ENCODE measurements at regions not wholly inside any gene's neighbourhood (a gene's known extent, or its start where the extent isn't known, plus 50 kb on each side); places are given as distances from the start of the nearest gene placed in this dataset.

GRCh38 chr20:58109126-58109880, 119.2 kb downstream of the ANKRD60 start:
- DNase-seq: no peak

GRCh38 chr20:58107533-58107932, 120.9 kb downstream of the ANKRD60 start:
- no peak for DNase-seq

- DNase-seq: no peak
These were observed 122.2 kb downstream of the ANKRD60 start for GRCh38 chr20:58106143-58106750.

GRCh38 chr20:58103961-58104360, 124.5 kb downstream of the ANKRD60 start:
- no peak for DNase-seq

GRCh38 chr20:58103517-58103904, 124.9 kb downstream of the ANKRD60 start:
- DNase-seq: no peak

GRCh38 chr20:58102744-58103516, 125.5 kb downstream of the ANKRD60 start:
- DNase-seq: no peak

- DNase-seq: no peak
These were observed 126.2 kb downstream of the ANKRD60 start for GRCh38 chr20:58102261-58102660.

GRCh38 chr20:58100731-58101356, 127.6 kb downstream of the ANKRD60 start:
- no peak for DNase-seq

- no peak for DNase-seq
These were observed 128.3 kb downstream of the ANKRD60 start for GRCh38 chr20:58099956-58100730.

GRCh38 chr20:58099291-58099935, 129.0 kb downstream of the ANKRD60 start:
- DNase-seq: no peak

GRCh38 chr20:58098571-58098970, 129.9 kb downstream of the ANKRD60 start:
- no peak for DNase-seq

- no peak for DNase-seq
These were observed 130.5 kb downstream of the ANKRD60 start for GRCh38 chr20:58097943-58098342.

- no peak for DNase-seq
These were observed 131.0 kb downstream of the ANKRD60 start for GRCh38 chr20:58097429-58097828.

GRCh38 chr20:58096880-58097423, 131.5 kb downstream of the ANKRD60 start:
- no peak for DNase-seq

GRCh38 chr20:58094698-58095097, 133.8 kb downstream of the ANKRD60 start:
- DNase-seq: no peak

- DNase-seq: no peak
These were observed 134.3 kb downstream of the ANKRD60 start for GRCh38 chr20:58094160-58094559.

- no peak for DNase-seq
These were observed 135.6 kb downstream of the ANKRD60 start for GRCh38 chr20:58092871-58093270.

GRCh38 chr20:58092353-58092752, 136.1 kb downstream of the ANKRD60 start:
- no peak for DNase-seq

GRCh38 chr20:58091810-58092209, 136.6 kb downstream of the ANKRD60 start:
- DNase-seq: no peak

GRCh38 chr20:58090161-58090560, 138.3 kb downstream of the ANKRD60 start:
- no peak for DNase-seq

- no peak for DNase-seq
These were observed 139.8 kb downstream of the ANKRD60 start for GRCh38 chr20:58088625-58089024.

- DNase-seq: no peak
These were observed 140.3 kb downstream of the ANKRD60 start for GRCh38 chr20:58088105-58088504.
